Activated CD4-positive, alpha-beta T cell treated with anti-CD3 and anti-CD28 coated beads for 24 hours (primary cell): ENCODE measurements at regions not wholly inside any gene's neighbourhood (a gene's known extent, or its start where the extent isn't known, plus 50 kb on each side); places are given as distances from the start of the nearest gene placed in this dataset.

Experiments used
- DNase-seq, 2 donors: peaks; one replicate each; pipeline ENCODE4 v3.0.0-alpha.2; 2020; ENCODE audit warnings: low read depth in 2 of 2

DNA sequence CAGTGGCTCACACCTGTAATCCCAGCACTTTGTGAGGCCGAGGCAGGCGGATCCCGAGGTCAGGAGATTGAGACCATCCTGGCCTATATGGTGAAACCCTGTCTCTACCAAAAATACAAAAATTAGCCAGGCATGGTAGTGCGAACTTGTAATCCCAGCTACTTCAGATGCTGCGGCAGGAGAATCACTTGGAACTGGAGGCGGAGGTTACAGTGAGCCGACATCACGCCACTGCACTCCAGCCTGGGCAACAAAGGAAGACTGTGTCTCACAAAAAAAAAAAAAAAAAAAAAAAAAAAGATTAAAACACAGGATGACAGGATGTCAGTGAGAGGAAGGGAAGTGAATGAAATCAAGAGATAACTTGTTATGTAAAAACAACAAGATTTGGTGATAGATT is 1158.5 kb downstream of the PCDH9 start:
- DNase-seq = no peak

DNA sequence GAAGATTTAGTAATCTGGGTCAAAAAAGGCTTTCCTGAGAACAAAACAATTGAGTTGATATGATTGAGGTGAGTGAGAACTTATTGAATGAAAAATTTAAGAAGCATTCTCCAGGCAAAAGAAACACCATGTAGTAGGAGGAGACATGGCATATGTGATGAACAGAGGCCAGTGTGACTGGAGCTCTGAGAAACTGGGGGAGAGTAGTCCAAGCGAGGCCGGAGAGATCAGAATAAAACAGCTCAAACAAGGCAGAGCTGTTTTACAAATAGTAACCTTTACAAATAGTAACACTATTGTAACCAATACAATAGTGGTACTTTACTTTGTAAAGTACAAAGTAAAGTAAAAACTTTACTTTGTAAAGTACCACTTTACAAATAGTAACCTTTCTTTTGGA is 1159.1 kb downstream of the PCDH9 start:
- no peak for DNase-seq

DNA sequence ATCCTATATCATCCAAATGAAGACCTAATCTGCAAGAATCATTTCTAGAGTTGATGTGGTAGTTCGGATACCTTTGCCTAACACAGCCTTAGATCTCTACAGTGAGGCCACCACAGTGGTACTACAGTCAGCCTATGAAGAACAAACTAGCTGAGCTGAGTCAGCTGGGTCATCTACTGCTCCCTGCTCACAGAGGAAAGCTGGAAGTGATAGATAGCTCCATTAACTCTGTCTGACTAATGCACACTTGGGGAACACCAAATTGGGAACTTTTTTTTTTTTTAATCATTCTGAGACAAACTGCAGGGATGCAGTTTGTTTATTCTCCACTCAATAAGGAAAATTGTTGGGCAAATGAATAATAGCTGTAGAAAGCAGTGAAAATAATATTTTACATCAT is 1160.6 kb downstream of the PCDH9 start:
- DNase-seq = no peak

DNA sequence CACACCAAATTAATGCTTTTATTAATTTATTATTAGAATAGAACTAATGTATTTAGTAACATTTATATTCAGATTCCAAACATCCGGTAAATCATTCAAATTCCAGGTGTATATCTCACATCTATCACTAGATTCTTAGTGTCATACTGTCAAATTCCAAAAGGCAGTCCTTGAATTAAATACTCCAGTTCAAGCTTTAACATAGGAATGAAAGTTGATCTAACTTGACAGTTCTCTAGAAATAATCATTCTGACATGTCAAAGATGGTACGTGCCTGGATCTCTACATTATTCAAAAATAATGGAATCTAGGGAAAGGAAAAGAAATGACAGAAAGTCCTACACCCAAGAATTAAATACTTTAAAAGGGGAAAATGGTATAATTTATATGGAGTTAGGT is 1161.5 kb downstream of the PCDH9 start:
- DNase-seq = no peak

DNA sequence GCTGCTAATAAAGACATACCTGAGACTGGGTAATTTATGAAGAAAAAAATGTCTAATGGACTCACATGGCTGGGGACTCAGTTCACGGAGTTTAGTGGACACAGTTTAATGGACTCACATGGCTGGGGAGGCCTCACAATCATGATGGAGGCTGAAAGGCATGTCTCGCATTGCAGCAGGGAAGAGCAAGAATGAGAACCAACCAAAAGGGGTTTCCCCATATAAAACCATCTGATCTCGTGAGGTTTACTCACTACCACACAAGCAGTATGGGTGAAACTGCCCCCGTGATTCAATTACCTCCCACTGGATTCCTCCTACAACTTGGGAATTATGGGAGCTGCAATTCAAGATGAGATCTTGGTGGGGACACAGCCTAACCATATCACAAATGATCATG is 1181.2 kb downstream of the PCDH9 start:
- DNase-seq = no peak

DNA sequence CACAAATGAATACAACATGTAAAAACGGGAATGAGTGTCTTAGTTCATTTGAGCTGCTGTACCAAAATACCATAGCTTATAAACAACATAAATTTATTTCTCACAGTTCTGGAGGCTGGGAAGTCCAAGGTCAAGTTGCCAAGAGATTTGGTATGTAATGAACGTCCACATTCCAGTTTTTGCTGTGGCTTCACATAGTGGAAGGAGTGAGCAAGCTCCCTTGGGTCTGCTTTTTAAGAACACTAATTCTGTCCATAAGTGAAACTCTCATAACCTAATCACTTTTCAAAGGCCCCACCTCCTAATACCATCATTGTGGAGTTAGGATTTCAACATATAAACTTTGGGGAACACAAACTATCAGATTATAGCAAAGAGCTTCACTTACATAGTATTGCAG is 1189.6 kb downstream of the PCDH9 start:
- DNase-seq = no peak

DNA sequence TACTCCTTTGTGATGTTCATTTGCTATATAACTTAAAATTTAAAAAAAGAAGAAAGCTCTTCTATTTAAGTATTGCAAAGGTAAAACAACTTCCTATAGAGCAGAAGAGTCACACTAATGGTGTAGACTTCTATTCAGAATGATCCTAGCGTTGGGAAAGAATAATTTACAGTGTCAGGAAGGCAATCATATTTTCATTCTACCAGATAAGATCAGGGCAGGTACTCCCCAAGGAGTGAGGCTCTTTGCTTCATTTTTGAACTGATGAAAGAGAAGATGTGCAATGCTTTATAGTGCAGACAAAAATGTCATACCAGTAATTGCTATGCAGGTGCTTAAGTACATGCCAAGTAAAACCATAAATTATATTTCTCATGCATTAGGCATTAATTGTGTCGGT is 1193.0 kb downstream of the PCDH9 start:
- no peak for DNase-seq

DNA sequence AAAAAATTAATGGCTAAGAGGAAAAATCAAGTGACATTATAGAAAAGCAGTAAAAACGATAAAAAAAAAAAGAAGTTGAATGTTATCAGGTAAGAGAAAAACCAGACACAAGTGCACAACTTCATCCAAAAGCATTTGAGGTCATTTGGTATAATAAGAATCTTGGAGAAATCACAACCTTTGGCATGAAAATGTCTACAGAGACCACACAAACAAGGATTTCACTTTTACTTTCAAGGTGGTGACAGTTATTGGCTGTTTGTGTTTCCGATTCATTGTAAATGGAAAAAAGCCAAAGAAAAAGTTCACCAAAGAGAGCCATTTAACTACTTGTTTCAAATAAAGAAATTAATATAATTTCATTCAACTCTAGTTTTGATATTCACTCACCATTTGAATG is 1193.5 kb downstream of the PCDH9 start:
- DNase-seq = no peak

DNA sequence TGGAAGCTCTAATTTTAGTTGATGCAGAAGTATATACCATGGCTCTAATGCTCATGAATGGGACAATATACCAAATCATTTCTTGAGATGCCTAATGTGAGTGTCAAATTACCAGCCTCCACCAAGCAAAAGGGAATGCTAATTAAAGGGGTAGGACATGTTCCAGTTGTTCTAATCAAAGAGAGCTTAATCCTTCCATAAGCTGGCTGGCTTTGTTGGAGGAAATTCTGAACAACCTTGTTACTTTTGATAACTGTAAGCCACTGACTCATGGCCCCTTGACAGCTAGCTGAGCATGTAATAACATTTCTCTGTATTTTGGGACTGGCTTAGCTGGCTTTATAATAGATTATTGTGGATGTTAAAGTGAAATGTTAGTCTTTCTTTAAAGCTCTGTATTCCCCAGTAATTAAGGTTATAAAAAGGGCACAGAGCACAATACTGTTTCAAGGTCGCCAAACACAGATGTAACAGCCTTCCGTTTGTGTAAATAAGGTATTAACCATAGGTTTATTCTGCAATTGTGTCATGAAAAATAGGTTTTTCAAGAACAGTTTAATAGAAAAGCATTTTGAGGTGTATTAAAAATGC is 1194.0 kb downstream of the PCDH9 start:
- no peak for DNase-seq

DNA sequence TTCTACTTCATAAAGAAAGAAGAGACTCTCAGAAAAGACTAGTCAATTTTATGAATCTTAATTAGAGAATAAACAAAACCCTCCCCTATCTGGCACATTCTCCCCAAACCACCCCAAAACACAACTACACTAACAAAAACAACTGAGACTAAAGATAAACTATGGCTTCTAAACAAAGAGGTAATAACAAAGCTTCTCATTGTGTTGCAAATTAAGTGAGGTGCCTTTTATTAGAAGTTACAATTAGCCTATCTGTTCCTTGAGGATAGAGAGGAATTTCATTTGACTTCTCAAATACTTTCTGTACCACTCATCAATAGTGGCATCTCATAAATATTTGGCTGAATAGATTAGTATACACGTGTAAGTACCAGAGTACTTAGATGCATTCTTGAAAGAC is 1196.2 kb downstream of the PCDH9 start:
- DNase-seq = no peak

DNA sequence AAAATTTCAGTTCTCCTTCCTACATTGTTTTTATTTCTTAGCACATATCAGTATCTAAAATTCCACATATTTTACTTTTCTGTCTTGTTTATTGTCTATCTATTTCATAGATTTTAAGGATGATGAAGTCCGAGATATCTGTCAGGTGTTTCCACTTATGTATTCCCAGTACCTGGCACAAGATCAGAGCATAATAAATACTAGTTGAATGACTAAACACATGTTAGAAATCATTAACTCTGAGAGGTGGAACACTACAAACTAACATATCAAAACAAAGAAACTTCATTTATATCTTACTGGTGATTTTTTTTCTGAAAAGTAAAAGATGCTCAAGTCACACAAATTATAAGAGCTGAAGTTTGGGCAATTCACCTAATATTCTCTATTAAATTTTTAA is 1208.3 kb downstream of the PCDH9 start:
- DNase-seq = no peak

DNA sequence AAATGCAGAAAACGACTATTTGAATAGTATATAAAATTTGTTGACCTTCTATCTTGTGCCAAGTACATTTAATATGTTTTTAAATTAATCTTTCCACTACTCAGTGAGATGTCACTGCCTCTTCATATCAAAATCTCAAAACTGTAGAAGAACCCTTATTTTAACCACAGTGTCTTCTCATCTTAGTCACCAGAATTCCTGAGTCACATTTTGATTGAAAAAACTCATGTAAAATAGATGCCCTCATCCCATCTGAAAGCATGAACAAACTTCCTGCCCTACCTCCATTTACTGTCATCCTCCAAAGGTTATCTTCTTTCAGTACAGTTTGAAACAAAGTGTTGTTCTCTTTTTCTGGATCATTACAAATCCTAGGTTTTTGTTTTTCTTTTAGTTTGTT is 1215.4 kb downstream of the PCDH9 start:
- DNase-seq = no peak

DNA sequence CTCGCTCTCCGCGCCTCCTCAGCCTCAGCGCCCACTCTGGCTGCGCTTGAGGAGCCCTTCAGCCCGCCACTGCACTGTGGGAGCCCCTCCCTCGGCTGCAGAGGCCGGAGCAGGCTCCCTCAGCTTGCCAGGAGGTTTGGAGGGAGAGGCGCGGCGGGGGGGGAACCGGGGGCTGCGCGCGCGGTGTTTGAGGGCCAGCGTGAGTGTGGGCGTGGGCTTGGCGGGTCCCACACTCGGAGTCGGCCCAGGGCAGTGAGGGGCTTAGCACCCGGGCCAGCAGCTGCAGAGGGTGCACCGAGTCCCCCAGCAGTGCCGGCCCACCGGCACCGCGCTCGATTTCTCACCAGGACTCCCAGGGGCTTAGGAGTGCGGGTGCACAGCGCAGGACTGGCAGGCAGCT is 1220.9 kb downstream of the PCDH9 start:
- DNase-seq = no peak

DNA sequence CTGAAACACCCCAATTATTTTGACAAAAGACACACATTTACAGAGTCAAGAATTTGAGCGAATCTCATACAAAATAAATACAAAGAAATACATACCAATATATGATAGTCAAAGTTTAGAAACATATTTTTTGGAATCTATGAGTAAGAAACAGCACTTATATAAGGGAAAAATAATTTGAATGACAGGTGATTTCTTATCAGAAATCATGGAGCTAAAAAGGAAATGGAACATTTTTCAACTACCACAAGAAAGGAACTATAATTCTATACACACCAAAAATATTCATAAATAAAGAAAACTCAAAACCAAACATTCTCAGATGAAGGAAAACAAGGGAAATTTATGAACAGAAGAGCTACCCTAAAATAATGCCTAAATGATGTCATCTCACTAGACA is 1226.6 kb downstream of the PCDH9 start:
- no peak for DNase-seq

DNA sequence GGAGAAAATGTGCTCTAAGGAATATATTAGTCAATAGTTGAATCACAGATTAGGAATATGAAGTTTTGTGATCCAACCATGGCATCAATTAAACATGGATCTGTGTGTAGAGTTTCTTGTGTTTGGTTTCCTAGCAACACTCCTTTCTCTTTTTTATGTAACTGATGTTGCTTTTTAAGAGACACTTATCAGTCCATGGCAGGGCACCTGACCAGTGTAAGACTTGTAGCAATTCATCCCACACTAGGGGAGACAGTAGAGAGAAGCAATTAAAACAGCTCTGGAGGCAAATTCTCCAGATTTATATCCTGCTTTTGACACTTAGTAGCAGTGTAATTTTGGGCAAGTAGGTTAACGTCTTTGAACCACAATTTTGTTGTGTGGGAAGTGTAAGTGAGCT is 1229.0 kb downstream of the PCDH9 start:
- no peak for DNase-seq

DNA sequence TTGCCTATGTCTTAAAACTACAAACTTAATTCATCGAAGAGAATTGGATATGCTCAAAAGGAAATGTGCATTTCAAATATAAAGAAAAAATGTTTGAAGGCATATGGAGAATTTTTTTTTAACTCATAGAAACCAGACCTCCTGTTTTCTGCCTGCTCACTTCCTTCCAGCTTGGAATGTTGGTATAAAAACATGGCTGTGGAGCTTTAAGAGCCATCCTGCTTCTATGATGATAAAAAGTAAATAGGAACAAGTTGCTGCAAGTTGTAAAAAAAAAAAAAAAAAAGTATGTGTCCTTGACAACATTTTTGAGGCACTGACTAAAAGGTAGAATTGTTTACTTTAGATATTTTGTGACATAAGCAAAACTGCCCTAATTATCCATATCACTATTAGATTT is 1230.7 kb downstream of the PCDH9 start:
- DNase-seq = no peak

DNA sequence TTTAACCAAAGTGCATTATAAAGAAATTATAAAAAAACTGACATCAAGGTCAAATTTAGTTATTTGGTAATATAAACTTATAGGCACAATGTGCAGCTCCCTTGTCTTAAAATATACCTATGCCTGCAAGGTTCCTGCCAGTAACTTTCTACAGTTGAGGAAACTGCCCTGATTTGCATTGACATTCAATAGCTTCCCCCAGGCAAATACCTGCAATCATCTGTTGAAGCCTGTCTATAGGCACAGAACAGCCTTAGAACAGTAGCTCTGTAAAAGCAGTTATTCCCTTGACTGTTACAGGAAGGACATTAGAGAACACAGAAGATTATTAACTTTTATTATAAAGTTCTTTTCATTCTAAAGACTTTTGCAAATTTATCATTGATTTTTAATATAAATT is 1239.5 kb downstream of the PCDH9 start:
- no peak for DNase-seq

DNA sequence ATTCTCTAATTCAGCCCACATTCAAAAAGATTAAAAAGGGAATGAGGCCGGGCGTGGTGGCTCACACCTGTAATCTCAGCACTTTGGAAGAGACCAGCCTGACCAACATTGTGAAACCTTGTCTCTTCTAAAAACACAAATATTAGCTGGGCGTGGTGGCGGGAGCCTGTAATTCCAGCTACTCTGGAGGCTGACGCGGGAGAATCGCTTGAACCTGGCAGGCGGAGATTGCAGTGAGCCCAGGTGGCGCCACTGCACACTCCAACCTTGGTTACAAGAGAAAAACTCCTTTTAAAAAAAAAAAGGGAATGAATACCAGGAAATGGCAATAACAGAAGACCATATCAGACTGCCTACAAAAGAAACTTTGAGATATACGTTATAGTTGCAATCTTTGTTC is 1244.5 kb downstream of the PCDH9 start:
- DNase-seq = no peak

DNA sequence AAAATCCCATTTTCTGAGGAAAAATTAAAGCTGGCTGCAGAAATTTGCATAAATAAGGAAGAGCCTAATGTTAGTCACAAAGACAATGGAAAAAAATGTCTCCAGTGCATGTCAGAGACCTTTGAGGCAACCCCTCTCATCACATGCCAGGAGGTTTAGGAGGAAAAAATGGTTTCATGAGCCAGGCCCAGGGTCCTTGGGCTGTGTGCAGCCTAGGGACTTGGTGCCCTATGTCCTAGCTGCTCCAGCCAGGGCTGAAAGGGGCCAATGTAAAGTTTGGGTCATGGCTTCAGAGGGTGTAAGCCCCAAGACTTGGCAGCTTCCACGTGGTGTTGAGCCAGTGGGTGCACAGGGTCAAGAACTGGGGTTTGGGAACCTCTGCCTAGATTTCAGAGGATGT is 1252.6 kb downstream of the PCDH9 start:
- DNase-seq = no peak

DNA sequence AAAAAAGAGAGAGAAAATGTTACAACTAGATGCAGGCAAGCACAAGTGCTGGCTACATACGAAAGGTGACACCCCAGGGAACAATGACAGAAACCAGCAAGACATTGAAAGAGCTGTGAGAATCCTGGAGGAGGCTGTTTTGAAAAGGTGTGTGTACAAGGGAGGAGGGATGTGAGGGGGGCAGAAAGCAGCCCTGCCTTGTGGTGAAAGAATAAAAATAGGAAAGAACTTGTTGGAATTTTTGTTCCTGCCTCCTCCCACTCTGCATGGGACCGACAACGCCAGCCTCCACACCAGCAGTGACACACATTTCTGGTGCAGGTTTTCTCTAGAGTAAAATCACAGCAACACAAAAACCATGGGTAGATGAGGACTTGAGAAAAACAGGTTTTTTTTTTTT is 1258.6 kb downstream of the PCDH9 start:
- DNase-seq = no peak

DNA sequence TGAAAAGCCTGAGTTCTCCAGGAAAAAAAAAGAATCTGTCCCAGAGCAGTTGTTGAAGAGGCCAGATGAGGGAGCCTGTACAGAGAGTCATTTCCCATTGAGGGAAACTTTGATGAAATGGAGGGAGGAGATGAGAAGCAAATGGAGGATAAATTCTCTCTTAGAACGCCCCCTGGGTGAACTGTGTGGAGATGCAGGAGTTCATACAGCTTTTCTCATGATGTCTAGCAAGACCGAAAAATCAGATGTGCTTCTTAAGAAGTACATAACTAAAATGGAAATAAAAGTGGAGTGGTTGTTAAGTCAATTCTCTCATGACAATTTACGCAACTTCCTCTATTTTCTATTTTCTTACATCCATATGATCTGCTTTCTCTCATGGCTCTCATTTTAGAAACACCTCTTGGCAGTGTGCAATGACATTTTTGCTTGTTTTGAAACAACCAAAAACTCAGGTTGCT is 1263.1 kb downstream of the PCDH9 start:
- DNase-seq = no peak

DNA sequence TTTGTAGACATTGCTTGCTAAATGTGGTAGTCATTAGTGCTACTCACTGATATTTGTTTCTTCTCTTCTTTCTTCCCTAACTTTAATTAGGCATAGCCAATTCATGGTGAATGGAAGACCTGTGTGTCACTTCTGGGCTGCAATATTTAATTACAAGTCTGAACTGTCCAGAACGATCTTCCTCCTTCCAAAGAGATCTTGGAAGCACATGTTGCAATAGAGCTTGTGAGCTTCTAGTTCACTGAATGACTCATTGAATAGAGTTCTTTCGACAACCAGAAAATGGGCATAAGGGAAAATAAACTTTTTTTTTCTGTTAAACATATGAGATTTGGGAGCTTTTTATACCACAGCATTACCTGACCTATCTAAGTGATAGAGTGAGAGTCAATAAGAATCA is 1264.6 kb downstream of the PCDH9 start:
- DNase-seq = no peak

DNA sequence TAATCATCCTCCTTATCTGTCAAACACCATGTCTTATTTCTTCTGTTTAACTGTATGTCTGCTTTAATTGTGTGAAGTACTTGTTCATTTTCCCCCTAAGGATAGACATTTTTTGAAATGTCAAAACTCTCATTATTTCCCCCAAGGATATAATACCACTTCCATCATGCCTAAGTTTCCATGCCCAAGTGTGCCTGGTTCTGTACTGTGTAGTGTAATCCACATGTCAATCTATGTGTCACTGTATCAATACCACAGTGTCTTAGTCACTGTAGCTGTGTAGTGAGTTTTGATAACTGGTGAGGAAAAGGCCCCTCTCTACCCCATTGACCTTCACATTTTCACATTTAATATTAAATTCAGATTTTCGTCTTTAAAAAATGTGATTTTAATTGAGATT is 1265.5 kb downstream of the PCDH9 start:
- DNase-seq = no peak

DNA sequence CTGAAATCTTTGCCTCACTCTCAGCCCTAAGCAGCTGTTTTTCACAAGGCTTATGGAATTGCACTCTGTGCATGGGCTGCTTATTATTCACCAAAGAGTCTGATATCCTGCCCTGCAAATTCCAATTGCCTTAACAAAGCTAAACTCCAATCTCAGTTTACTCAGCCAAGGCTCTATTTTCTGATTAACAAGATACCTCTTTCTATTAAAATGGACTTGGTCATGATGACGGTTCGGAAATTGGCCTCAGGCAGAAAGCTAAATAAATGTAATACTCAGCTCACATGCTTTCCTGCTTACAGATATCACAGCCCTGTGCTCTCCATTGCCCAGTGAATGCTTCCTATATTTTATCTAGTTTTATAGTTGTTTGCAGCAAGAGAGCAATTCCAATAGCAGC is 1270.8 kb downstream of the PCDH9 start:
- DNase-seq = no peak

DNA sequence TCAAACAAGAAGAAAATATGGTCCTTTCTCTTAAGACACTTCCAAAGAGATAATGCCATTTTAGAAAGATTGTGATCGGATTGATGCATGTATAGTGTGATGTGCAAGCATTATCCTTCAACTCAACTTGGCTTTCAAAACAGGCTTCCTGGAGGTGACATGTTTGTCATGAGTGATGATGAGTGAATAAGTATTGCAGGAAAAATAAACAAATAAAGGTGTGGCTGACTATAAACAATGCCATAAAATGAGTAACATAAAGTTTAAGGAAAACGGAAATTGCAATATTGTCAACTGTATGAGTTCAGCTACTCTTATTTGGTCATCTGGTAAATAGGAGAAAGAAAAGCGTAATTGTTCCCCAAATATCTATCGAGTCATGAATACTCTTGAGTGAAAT is 1283.7 kb downstream of the PCDH9 start:
- no peak for DNase-seq
